SK-N-MC (cell line): ENCODE measurements at regions not wholly inside any gene's neighbourhood (a gene's known extent, or its start where the extent isn't known, plus 50 kb on each side); places are given as distances from the start of the nearest gene placed in this dataset.

ENCODE experiments used
- EZH2 ChIP-seq: fragments of 200-600 bp; sonication (generic); IDR thresholded peaks from one replicate; pipeline ENCODE4 v1.6.1; 2017; ENCODE audit warnings: antibody characterized with exemption
- FOXP2 ChIP-seq: optimal IDR thresholded peaks from 2 replicates; pipeline ENCODE3; 2011; ENCODE audit warnings: mild to moderate bottlenecking, moderate library complexity; ENCODE audit not compliant: insufficient read depth; ENCODE audit errors: extremely low read length, control extremely low read depth
- POLR2AphosphoS5 ChIP-seq: IDR thresholded peaks from 2 replicates; pipeline ENCODE4 v1.6.1; 2012; ENCODE audit warnings: mild to moderate bottlenecking, low read depth, low read length, borderline replicate concordance

DNA sequence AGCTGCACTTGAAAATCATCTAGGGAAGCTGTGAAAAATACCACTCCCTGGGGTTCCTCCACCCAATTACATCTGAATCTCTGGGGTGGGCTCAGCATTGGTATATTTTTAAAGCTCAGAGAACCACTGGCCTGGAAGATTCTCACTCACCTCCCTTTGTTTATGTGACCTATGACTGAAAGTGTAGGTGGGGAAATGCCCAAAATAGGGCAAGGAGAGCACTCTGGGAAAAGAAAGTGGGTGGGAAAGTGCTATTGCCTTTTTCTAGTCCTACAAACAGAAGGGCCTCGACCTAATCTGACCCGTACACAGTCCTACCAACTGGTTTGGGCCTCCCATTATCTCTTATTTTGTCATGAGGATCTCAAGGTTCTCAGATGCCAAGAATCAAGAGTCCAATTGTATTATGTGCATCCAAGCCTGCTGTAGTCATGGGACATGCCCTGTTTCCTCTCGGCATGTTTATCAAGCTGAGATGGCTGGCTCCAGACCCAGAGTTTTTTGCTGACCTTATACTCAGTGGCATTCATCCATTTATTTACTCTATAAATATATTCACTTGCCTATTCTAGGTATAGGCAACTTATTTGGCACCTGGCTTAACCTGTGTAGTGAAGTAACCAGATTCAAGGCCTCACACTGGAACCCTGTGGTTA lies 483.7 kb downstream of the ENC1 start:
- TF ChIP-seq POLR2AphosphoS5 (no peak), EZH2 (no peak), FOXP2 (no peak)
